Liver (tissue), 3 donors: ENCODE measurements at regions not wholly inside any gene's neighbourhood (a gene's known extent, or its start where the extent isn't known, plus 50 kb on each side); places are given as distances from the start of the nearest gene placed in this dataset.
"Not testable (repeated sequence)": the region's sequence is repeated elsewhere in the genome, so short reads cannot be mapped to it uniquely, and the experiment has no call there.

Source experiments
- ATF3 ChIP-seq: IDR thresholded peaks from 2 replicates; pipeline ENCODE4 v1.6.1; 2016; ENCODE audit warnings: antibody characterized with exemption
- CTCF ChIP-seq: fragments of 150-350 bp; IDR thresholded peaks from 2 replicates; pipeline ENCODE4 v1.5.1; 2017; ENCODE audit warnings: improper control_type of control experiment, low read depth, low read length; ENCODE audit not compliant: missing input control
- EGR1 ChIP-seq, 2 donors: IDR thresholded peaks; 2 replicates each; pipeline ENCODE4 v1.6.1; 2016 to 2018; ENCODE audit warnings: antibody characterized with exemption in 2 of 2, low read depth in 2 of 2
- RAD21 ChIP-seq, 2 donors: IDR thresholded peaks; 2 replicates each; pipeline ENCODE4 v1.6.1; 2016; ENCODE audit warnings: antibody characterized with exemption in 2 of 2, mild to moderate bottlenecking in 2 of 2
- REST ChIP-seq: IDR thresholded peaks from 2 replicates; pipeline ENCODE4 v1.6.1; 2016; ENCODE audit warnings: antibody characterized with exemption, mild to moderate bottlenecking
- RXRA ChIP-seq, 2 donors: IDR thresholded peaks; 2 replicates each; pipeline ENCODE4 v1.6.1; 2017 to 2018; ENCODE audit warnings: antibody characterized with exemption in 2 of 2, mild to moderate bottlenecking in 1 of 2
- SP1 ChIP-seq: IDR thresholded peaks from 2 replicates; pipeline ENCODE4 v1.6.1; 2018; ENCODE audit warnings: antibody characterized with exemption, mild to moderate bottlenecking
- TAF1 ChIP-seq: conservative IDR thresholded peaks from 2 replicates; pipeline ENCODE4 v1.6.1; 2016; ENCODE audit warnings: antibody characterized with exemption, mild to moderate bottlenecking
- ZBTB33 ChIP-seq: IDR thresholded peaks from 2 replicates; pipeline ENCODE4 v1.6.1; 2016; ENCODE audit warnings: antibody characterized with exemption
- donor health status: healthy.
- donor health status: healthy.

GRCh38 chr21:14623079-14623478 is 77.0 kb upstream of the SAMSN1 start:
- TF ChIP-seq CTCF; SP1; EGR1 (IDR thresholded peaks at IDR 0.05; ENCODE audit: low read depth in 2 of 2); RAD21 (IDR thresholded peaks at IDR 0.05); TAF1; RXRA (IDR thresholded peaks at IDR 0.05); ZBTB33; ATF3; REST: not testable (repeated sequence)
